GM23338 (cell line): ENCODE measurements at regions not wholly inside any gene's neighbourhood (a gene's known extent, or its start where the extent isn't known, plus 50 kb on each side); places are given as distances from the start of the nearest gene placed in this dataset.
A peak's percentile ranks its signal among the peaks of the same experiment; 100 is the strongest.

Experiments used
- ATAC-seq: fragments of 200-7000 bp; cut with Tn5 transposase; 3 replicates; pipeline ENCODE4 v1.9.1; 2020
- DNase-seq: peaks from one replicate; pipeline ENCODE4 v3.0.0-alpha.2; 2015; ENCODE audit warnings: low spot score
- H2AFZ ChIP-seq: fragments of 200-600 bp; sonication (generic); 2 replicates; pipeline ENCODE4 v1.8.0; 2016; ENCODE audit warnings: antibody characterized with exemption, mild to moderate bottlenecking, moderate library complexity
- H3F3A ChIP-seq: fragments of 200-600 bp; sonication (generic); replicated peaks from 2 replicates; pipeline ENCODE4 v1.8.0; 2017; ENCODE audit warnings: antibody characterized with exemption, mixed run types, low read depth
- H3K27ac ChIP-seq: fragments of 200-600 bp; sonication (generic); 2 replicates; pipeline ENCODE4 v1.6.1; 2016; ENCODE audit warnings: low read depth
- H3K27me3 ChIP-seq: fragments of 200-600 bp; sonication (generic); 2 replicates; pipeline ENCODE4 v1.8.0; 2016; ENCODE audit warnings: mild to moderate bottlenecking, mixed run types, moderate library complexity; ENCODE audit not compliant: insufficient read depth
- H3K36me3 ChIP-seq: fragments of 200-600 bp; sonication (generic); 2 replicates; pipeline ENCODE4 v1.8.0; 2016; ENCODE audit warnings: mild to moderate bottlenecking; ENCODE audit not compliant: insufficient read depth
- H3K4me1 ChIP-seq: fragments of 200-600 bp; sonication (generic); 2 replicates; pipeline ENCODE4 v1.8.0; 2016; ENCODE audit warnings: mild to moderate bottlenecking, moderate library complexity; ENCODE audit not compliant: insufficient read depth
- H3K4me2 ChIP-seq: fragments of 200-600 bp; sonication (generic); 2 replicates; pipeline ENCODE4 v1.7.1; 2017; ENCODE audit warnings: mixed run types
- H3K4me3 ChIP-seq: fragments of 200-600 bp; sonication (generic); 2 replicates; pipeline ENCODE4 v1.6.1; 2016; ENCODE audit warnings: mixed run types
- H3K79me2 ChIP-seq: fragments of 200-600 bp; sonication (generic); replicated peaks from 2 replicates; pipeline ENCODE4 v1.8.0; 2017; ENCODE audit warnings: mild to moderate bottlenecking; ENCODE audit not compliant: insufficient read depth
- H3K9me2 ChIP-seq: fragments of 200-600 bp; sonication (generic); 2 replicates; pipeline ENCODE4 v1.8.0; 2017; ENCODE audit not compliant: insufficient read depth
- H4K20me1 ChIP-seq: fragments of 200-600 bp; sonication (generic); replicated peaks from 2 replicates; pipeline ENCODE4 v1.8.0; 2017; ENCODE audit warnings: mild to moderate bottlenecking; ENCODE audit not compliant: insufficient read depth
- H3K27ac Mint-ChIP-seq: 2 replicates; pipeline ENCODE4 v1.8.0; 2020; ENCODE audit warnings: inconsistent platforms, mild to moderate bottlenecking, moderate library complexity, mixed read lengths
- H3K27me3 Mint-ChIP-seq: 3 replicates; pipeline ENCODE4 v1.8.0; 2022; ENCODE audit warnings: low read depth, mild to moderate bottlenecking, moderate library complexity, mixed read lengths, inconsistent platforms; ENCODE audit not compliant: insufficient read depth, poor library complexity
- H3K36me3 Mint-ChIP-seq: 3 replicates; pipeline ENCODE4 v1.8.0; 2021; ENCODE audit warnings: low read depth, mild to moderate bottlenecking, inconsistent platforms, moderate library complexity, mixed read lengths
- H3K4me1 Mint-ChIP-seq: 3 replicates; pipeline ENCODE4 v1.8.0; 2020; ENCODE audit warnings: mild to moderate bottlenecking, inconsistent platforms, mixed read lengths
- H3K4me3 Mint-ChIP-seq: 3 replicates; pipeline ENCODE4 v1.8.0; 2021; ENCODE audit warnings: moderate library complexity, mild to moderate bottlenecking, inconsistent platforms, mixed read lengths
- H3K9me3 Mint-ChIP-seq: 3 replicates; pipeline ENCODE4 v1.8.0; 2020; ENCODE audit warnings: moderate library complexity, mild to moderate bottlenecking, inconsistent platforms, mixed read lengths
- CREB1 ChIP-seq: fragments of 250-450 bp; sonication (Bioruptor Pico); IDR thresholded peaks from 2 replicates; pipeline ENCODE4 v1.5.0; 2020; ENCODE audit warnings: low read depth, mild to moderate bottlenecking, moderate library complexity
- EZH2phosphoT487 ChIP-seq: fragments of 200-600 bp; sonication (generic); IDR thresholded peaks from one replicate; pipeline ENCODE4 v1.8.1; 2018; ENCODE audit warnings: antibody characterized with exemption; ENCODE audit not compliant: unreplicated experiment
- STAT1 ChIP-seq: IDR thresholded peaks from one replicate; pipeline ENCODE4 v1.6.1; 2016; ENCODE audit warnings: antibody characterized with exemption; ENCODE audit not compliant: unreplicated experiment
- ZNF114 ChIP-seq: fragments of 250-450 bp; sonication (Bioruptor Pico); IDR thresholded peaks from 2 replicates; pipeline ENCODE4 v1.5.0; 2020; ENCODE audit warnings: mild to moderate bottlenecking, moderate library complexity
- TF ChIP-seq, protein P1 (sequence below): fragments of 250-450 bp; sonication (Bioruptor Pico); IDR thresholded peaks from 2 replicates; pipeline ENCODE4 v1.5.0; 2020; ENCODE audit warnings: mild to moderate bottlenecking, moderate library complexity
- TF ChIP-seq, protein P2 (sequence below): IDR thresholded peaks from 2 replicates; pipeline ENCODE4 v1.6.1; 2016; ENCODE audit warnings: antibody characterized with exemption
- TF ChIP-seq, protein P3 (sequence below): IDR thresholded peaks from one replicate; pipeline ENCODE4 v1.6.1; 2018; ENCODE audit warnings: antibody characterized with exemption; ENCODE audit not compliant: unreplicated experiment

DNA sequence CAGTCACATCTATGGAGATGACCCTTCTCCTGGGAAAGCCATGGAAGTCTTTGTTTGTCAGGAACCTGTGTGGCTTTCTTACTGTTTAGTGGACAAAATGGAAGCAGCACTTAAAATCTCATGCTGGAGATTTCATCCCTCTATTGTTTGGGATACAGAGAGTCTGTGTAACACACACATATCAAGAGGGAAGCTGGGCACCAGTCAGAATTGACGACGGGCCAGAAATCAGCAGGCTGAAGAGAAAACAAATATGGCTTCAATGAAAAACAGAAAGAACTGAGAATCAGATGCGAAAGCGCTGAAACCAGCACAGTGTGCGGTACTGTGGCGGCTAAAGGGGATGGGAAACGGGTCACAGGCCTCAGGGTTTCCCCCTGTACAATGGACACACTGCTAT is 72.2 kb upstream of the WASF3 start:
- no peak overlapping the region for H3K27ac Mint-ChIP-seq
- no peak overlapping the region for H3K4me2 ChIP-seq
- no peaks in the 10 kb centered on the region for H3F3A ChIP-seq
- H3K4me3 ChIP-seq: no peak overlapping the region
- H3K9me3 Mint-ChIP-seq: no peaks in the 10 kb centered on the region
- H3K36me3 Mint-ChIP-seq: no peaks in the 10 kb centered on the region
- no peak overlapping the region for H3K27ac ChIP-seq
- TF ChIP-seq, protein P1, sequence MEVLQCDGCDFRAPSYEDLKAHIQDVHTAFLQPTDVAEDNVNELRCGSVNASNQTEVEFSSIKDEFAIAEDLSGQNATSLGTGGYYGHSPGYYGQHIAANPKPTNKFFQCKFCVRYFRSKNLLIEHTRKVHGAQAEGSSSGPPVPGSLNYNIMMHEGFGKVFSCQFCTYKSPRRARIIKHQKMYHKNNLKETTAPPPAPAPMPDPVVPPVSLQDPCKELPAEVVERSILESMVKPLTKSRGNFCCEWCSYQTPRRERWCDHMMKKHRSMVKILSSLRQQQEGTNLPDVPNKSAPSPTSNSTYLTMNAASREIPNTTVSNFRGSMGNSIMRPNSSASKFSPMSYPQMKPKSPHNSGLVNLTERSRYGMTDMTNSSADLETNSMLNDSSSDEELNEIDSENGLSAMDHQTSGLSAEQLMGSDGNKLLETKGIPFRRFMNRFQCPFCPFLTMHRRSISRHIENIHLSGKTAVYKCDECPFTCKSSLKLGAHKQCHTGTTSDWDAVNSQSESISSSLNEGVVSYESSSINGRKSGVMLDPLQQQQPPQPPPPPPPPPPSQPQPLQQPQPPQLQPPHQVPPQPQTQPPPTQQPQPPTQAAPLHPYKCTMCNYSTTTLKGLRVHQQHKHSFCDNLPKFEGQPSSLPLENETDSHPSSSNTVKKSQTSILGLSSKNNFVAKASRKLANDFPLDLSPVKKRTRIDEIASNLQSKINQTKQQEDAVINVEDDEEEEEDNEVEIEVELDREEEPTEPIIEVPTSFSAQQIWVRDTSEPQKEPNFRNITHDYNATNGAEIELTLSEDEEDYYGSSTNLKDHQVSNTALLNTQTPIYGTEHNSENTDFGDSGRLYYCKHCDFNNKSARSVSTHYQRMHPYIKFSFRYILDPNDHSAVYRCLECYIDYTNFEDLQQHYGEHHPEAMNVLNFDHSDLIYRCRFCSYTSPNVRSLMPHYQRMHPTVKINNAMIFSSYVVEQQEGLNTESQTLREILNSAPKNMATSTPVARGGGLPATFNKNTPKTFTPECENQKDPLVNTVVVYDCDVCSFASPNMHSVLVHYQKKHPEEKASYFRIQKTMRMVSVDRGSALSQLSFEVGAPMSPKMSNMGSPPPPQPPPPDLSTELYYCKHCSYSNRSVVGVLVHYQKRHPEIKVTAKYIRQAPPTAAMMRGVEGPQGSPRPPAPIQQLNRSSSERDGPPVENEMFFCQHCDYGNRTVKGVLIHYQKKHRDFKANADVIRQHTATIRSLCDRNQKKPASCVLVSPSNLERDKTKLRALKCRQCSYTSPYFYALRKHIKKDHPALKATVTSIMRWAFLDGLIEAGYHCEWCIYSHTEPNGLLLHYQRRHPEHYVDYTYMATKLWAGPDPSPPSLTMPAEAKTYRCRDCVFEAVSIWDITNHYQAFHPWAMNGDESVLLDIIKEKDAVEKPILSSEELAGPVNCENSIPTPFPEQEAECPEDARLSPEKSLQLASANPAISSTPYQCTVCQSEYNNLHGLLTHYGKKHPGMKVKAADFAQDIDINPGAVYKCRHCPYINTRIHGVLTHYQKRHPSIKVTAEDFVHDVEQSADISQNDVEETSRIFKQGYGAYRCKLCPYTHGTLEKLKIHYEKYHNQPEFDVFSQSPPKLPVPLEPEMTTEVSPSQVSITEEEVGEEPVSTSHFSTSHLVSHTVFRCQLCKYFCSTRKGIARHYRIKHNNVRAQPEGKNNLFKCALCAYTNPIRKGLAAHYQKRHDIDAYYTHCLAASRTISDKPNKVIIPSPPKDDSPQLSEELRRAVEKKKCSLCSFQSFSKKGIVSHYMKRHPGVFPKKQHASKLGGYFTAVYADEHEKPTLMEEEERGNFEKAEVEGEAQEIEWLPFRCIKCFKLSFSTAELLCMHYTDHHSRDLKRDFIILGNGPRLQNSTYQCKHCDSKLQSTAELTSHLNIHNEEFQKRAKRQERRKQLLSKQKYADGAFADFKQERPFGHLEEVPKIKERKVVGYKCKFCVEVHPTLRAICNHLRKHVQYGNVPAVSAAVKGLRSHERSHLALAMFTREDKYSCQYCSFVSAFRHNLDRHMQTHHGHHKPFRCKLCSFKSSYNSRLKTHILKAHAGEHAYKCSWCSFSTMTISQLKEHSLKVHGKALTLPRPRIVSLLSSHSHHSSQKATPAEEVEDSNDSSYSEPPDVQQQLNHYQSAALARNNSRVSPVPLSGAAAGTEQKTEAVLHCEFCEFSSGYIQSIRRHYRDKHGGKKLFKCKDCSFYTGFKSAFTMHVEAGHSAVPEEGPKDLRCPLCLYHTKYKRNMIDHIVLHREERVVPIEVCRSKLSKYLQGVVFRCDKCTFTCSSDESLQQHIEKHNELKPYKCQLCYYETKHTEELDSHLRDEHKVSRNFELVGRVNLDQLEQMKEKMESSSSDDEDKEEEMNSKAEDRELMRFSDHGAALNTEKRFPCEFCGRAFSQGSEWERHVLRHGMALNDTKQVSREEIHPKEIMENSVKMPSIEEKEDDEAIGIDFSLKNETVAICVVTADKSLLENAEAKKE (CRISPR knock-in tag): no peak
- TF ChIP-seq ZNF114 (CRISPR knock-in tag): no peak
- TF ChIP-seq, protein P2, sequence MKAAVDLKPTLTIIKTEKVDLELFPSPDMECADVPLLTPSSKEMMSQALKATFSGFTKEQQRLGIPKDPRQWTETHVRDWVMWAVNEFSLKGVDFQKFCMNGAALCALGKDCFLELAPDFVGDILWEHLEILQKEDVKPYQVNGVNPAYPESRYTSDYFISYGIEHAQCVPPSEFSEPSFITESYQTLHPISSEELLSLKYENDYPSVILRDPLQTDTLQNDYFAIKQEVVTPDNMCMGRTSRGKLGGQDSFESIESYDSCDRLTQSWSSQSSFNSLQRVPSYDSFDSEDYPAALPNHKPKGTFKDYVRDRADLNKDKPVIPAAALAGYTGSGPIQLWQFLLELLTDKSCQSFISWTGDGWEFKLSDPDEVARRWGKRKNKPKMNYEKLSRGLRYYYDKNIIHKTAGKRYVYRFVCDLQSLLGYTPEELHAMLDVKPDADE: no peak
- no peak for TF ChIP-seq EZH2phosphoT487
- TF ChIP-seq CREB1 (CRISPR knock-in tag): no peak
- TF ChIP-seq STAT1: no peak
- TF ChIP-seq, protein P3, sequence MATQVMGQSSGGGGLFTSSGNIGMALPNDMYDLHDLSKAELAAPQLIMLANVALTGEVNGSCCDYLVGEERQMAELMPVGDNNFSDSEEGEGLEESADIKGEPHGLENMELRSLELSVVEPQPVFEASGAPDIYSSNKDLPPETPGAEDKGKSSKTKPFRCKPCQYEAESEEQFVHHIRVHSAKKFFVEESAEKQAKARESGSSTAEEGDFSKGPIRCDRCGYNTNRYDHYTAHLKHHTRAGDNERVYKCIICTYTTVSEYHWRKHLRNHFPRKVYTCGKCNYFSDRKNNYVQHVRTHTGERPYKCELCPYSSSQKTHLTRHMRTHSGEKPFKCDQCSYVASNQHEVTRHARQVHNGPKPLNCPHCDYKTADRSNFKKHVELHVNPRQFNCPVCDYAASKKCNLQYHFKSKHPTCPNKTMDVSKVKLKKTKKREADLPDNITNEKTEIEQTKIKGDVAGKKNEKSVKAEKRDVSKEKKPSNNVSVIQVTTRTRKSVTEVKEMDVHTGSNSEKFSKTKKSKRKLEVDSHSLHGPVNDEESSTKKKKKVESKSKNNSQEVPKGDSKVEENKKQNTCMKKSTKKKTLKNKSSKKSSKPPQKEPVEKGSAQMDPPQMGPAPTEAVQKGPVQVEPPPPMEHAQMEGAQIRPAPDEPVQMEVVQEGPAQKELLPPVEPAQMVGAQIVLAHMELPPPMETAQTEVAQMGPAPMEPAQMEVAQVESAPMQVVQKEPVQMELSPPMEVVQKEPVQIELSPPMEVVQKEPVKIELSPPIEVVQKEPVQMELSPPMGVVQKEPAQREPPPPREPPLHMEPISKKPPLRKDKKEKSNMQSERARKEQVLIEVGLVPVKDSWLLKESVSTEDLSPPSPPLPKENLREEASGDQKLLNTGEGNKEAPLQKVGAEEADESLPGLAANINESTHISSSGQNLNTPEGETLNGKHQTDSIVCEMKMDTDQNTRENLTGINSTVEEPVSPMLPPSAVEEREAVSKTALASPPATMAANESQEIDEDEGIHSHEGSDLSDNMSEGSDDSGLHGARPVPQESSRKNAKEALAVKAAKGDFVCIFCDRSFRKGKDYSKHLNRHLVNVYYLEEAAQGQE: no peak
- DNase-seq (no peak), ATAC-seq (no peak)
- no peaks in the 10 kb centered on the region for H3K27me3 ChIP-seq
- H3K9me2 ChIP-seq: no peaks in the 10 kb centered on the region
- no peaks in the 10 kb centered on the region for H3K4me1 ChIP-seq
- peaks cover 8% of the 10 kb centered on the region for H3K4me1 Mint-ChIP-seq
- peak overlapping the region; percentile 93 for H2AFZ ChIP-seq
- no peaks in the 10 kb centered on the region for H3K36me3 ChIP-seq
- H3K79me2 ChIP-seq: no peaks in the 10 kb centered on the region
- no peak overlapping the region for H3K4me3 Mint-ChIP-seq
- no peaks in the 10 kb centered on the region for H3K27me3 Mint-ChIP-seq
- no peaks in the 10 kb centered on the region for H4K20me1 ChIP-seq
